CD1c-positive myeloid dendritic cell (primary cell): ENCODE measurements at regions not wholly inside any gene's neighbourhood (a gene's known extent, or its start where the extent isn't known, plus 50 kb on each side); places are given as distances from the start of the nearest gene placed in this dataset.
"Not testable (repeated sequence)": the region's sequence is repeated elsewhere in the genome, so short reads cannot be mapped to it uniquely, and the experiment has no call there.

Experiments used
- DNase-seq: peaks from one replicate; pipeline ENCODE4 v3.0.0-alpha.2; 2016; ENCODE audit errors: extremely low spot score

DNA sequence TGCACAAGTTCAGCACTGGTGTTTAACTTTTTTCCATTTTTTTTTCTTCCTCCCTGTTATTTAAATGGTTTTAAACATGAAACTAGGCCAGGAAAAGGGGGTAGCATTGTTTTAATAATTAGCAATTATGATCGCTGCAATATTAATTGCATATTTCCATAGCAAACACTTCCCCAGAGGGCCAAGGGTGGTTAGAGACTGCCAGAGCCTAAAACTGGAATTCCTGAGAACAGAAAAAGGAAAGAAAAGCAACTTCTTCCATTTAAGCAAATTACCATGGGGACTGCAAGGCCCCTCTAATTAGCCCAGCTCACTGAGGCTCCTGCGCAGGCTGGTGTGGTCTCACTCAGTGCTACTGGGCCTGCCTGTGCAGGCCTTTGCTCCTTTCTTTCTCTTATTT is 201.5 kb downstream of the SMAD2 start:
- DNase-seq = no peak

DNA sequence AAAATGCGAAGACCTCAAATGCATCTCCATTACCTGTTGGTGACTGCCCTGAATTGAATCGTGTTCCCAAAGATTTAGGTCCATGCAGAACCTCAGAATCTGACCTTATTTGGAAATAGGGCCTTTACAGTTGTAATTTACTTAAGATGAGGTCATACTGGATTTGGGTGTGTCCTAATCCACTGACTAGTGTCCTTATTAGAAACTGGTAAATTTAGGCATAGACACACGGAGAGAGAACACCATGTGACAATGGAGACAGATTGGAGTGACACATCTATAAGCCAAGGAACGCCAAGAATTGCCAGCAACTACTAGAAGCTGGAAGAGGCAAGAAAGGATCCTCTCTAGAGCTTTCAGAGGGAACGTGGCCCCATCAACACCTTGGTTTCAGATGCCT is 203.1 kb downstream of the SMAD2 start:
- no peak for DNase-seq

DNA sequence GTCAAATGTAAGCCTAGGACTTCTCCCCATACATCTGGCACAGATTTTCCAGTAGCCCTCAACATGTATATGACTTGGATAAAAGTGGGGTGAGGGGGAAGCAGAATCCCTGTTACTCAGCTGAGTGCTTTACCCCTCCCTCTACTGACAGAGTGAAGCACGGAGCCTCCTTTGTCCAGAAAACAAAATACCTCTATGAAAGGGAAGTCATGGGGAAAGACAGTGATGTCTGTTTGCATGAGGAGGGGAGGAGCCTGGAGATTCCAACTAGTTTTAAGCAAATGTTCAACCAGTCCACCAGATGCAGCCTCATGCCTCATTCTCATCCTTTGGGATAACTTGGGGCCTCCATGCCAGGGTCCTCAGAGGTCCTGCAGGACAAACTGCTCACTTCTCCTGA is 203.9 kb downstream of the SMAD2 start:
- no peak for DNase-seq

DNA sequence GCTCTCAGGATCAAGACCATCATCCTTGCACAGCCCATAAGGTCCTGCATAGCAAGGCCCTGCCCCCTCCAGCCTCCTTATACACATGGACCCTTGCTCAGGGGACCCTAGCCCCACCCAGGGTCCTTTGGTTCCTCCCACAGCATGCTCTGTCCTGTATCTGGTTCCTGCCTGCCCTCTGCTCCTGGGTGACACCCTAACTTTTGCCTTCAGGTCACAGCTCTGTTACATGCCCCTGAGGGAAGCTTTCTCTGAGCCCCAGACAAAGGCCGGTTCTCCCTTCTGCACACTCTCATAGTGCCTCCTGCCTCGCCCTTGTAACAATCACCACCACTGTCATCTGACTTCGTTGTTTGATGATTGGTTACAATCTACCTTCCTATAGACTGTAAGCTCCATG is 204.8 kb downstream of the SMAD2 start:
- no peak for DNase-seq

DNA sequence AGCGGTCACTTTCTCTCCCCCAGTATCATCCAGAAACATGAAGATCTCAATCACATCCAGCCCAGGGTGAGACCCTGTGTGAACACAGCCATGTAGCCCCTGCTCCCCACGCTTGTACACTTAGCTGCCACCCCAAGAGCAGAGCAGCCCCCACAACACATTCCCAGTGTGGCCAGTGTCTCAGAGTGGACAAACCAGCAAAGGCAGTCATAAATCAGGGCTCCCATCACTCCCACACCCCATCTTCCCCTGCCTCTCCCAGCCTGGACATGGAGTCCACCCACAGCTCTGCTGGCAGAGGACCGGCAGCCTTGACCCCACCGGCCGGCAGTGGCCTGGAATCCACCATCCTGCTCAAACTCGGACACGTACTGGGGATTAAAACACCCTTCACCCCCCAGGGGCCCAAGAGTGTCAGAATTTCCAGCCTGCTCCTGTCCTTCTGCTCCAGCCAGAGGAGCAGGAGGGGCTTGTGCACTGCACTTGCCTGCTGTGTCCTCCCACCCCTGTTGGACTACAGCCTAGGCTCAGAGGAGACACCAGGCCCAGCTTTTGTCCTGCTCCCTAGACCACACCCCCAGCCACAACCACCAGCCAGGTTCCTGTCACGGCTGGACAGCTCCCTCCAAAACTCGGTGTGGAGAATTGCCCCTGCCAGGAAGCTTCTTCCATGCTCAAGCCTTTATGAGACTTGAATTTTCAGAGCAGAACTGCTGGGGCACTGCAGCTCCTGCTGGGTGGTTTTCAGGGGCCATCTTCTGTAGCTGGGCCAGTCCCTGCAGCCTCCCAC is 206.1 kb downstream of the SMAD2 start:
- no peak for DNase-seq

DNA sequence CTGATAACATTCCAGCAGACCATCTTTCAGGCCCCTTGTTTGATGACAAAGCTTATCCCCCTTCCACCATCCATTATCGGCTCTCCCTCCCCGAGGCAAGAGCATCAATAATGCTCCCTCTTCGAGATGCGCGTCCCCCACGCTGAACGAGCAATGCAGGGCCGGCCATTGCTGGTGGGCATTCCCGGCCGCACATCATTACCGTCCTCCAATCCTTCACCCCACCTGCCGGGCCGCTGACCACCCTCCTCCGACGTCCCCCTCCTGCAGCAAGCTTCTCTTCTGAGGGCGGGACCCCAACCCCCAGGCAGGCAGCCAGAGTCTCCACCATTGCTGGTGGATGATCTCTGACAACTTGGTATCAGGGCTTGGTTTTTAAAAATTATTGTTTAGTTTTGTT is 208.6 kb downstream of the SMAD2 start:
- DNase-seq = no peak

DNA sequence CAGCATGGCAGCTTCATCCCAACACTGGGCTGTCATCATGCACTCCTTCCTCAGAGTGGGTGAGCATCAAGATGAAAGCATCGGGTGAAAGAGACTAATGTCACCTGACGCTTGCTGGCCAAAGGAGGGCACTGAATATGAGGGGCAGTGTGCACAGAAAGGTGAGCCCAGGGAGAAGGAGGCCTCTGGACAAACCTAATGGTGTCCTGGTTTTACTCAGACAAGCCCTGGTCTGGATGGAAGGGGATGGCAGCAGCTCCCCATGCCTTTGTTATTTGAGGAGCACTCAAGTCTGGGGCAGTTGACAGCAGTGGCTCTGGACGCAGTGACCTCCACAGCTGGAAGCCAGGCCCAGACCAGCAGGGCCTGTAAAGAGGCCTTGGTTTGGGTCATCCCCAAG is 209.7 kb downstream of the SMAD2 start:
- DNase-seq = no peak

DNA sequence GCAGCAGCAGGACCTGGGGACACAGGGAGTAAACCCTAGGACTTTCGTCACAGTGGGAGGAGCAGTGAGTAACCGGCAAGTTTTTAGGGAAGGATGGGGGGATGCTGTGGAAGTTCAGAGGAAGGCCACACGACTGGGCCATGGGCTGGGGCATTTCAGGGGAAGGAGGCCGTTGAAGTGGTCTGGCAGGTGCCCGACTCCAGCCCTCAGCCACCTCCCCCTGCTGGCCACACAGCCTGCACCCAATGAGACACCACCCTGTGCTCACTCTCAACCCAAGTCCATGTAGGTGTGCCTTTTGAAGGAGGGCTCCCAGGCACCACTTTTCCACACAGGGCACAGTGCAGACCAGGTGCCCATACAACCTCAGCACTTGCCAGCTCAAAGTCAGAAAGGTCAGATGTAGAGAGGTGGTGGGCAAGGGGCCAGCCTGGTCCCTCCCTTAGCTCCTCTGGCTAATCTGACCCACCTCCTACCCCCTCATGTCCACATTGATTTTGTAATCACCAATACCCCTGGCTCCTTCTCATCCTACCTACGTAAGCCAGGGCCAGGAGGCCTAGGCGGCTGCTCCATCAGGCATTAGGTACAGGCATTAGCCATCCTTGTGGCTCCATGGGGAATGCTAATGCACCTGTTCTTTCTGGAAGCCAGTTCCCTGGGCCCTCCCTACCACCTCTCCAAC is 211.2 kb downstream of the SMAD2 start:
- no peak for DNase-seq

DNA sequence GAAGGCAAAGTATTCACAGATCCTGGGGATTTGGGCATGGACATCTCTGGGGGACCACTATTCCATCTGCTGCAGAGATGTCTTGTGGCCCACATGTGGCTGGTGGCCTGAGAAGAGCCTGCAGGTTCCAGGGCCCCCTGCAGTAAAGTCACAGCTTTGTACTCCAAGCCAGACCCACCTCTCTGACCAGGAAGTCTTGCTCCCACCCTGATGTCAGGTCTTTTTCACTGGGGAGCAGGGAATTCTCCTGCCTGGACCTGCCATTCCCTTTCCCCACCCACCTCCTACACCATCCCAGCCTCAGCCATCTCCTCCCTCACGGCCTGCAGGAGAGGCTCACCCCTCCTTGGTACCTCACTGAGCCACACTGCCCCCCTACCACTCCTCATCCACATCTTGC is 211.8 kb downstream of the SMAD2 start:
- DNase-seq = no peak

DNA sequence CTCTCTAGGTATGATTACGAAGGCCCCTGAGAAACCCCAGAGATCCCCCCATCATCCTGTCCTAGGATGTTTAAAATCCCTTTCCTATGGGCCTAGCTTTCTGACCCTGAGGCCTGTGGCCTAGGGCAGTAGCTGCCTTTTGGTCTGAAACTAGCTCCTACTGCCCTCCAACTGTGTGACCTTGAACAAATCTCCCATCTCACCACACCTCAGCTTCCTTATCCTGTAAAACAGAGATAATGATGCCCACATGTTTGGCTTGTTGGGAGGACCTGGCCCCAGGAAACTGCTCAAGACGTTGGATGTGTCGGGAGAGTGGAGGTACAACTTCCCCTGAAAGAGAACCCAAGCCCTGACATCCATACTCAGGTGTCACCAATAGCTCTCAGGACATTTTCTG is 213.2 kb downstream of the SMAD2 start:
- no peak for DNase-seq

DNA sequence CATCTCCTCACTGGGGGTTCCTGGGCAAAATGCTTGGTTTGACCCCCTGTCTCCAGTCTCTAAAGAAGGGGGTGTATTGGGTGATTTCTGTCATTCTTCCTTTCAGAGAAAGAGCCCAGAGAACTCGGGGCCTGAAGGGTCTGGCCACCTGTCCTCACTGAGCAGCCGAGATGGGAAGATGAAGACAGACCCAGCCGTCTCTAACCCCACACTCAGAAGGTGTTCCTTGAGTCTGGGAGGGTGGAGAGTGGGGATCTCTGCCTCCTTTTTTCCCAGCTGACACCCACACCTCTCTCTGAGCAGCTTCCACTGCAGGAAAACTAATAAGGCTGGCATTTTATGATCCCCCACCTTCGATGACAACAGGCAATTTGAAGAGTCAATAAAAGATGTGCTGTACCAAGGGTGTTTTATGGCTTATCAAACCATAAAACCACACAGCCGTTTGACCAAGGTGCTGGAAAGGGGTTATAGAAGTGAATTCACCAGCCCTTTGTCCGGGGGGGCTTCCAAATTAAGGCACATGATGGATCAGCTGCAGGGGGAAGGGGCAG is 213.8 kb downstream of the SMAD2 start:
- no peak for DNase-seq

DNA sequence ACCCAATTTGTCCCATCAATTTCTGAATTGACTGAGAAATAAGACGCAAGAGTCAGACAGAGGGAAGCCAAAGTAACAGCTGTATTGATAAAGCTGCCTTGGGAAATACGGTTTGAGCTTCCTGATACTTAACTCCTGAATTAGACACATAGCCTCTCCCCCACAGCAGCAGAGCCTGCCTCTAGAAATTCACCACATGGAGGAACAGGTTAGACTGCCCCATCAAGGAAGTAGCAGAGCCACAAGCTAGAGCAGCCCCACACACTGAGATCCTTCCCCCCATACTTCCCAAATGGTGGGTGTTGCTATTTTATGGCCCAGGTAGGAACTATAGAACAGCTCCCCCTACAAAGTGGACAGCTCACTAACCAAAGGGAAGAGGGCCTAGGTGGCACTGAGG is 220.0 kb downstream of the SMAD2 start:
- DNase-seq = no peak

DNA sequence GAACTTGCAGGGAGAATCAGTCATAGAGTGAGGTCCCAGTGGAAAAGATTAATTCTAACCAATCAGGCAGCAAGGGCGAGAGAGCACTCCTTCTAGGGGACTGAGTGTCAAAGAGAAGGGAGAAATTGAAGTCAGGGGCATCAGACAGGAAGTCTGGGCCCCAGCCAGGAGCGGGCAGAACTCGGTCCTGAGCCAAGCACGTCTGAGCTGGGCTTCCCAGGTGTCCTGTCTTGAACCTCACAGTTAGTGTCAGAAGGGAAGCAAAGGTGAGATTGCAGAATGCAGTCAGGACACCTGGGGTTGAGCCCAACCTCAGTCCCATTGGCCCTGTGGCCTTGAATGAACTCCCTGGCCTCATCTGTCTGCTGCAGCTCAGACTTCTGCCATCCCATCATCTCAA is 220.9 kb downstream of the SMAD2 start:
- DNase-seq = no peak

DNA sequence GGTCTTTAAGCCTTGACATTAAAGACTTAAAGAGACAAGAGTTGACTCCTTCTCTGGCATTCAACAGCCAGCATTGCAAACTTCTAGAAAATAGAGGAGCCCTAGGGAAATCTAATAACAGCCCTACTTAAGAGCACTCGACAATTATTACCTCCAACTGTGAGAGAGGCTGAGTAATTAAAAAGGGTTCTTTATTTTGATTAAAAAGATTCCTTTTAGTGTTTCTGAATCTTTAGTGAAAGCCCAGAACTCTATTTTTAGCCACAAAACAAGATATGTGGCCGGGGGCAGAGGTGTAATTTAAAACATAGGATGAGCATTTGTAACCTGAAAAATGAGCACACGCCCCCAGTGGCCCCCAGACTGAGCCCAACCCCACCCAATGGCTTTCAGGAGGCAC is 222.3 kb downstream of the SMAD2 start:
- DNase-seq = no peak

DNA sequence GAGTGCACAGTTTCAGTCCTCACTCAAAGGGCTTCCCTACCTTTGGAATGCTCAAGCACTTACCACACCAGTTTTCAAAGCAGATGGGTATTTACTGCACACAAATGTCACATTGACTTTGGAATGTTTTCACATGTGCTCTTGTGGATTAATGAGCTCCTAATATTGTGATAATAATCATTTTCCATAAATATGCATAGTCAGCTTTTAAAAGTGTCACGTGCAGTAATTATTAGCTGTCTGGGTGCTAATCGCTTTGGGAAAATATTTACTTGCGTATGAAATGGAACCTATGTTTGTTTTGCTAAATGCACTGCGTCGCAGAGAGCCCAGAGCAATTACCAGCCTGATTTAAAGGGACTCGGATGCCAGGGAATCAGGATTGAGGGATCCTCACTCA is 229.3 kb downstream of the SMAD2 start:
- no peak for DNase-seq

DNA sequence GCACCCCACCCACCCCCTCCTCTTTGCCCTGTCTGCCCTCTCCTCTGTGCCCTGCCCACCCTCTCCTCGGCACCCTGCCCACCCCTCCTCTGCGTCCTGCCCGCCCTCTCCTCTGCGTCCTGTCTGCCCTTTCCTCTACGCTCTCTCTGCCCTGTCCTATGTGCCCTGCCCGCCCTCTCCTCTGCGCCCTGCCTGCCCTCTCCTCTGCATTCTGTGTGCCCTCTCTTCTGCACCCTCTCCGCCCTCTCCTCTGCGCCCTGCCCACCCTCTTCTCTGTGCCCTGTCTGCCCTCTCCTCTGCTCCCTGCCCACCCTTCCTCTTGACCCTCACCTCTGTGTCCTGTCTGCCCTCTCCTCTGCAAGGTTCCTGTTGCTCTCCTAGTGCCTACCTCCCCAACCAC is 233.6 kb downstream of the SMAD2 start:
- no peak for DNase-seq

DNA sequence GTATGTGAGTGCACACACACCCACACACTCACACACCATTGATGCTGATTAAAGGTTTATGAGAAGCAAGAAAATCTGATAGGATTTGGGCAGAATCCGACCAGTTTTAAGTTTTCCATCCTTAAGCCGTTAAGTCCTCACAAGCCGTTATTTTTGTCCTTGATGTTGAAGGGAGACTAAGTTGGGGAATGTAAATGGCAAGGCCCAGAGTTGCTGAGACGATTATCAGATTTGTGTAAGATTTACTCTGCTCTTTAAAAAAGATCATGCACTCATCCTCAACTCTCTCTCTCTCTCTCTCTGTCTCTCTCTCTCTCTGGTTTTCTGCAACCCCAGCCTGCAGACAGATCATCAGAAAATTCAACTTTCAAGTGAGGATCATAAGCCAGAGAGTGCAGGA is 238.8 kb downstream of the SMAD2 start:
- no peak for DNase-seq

DNA sequence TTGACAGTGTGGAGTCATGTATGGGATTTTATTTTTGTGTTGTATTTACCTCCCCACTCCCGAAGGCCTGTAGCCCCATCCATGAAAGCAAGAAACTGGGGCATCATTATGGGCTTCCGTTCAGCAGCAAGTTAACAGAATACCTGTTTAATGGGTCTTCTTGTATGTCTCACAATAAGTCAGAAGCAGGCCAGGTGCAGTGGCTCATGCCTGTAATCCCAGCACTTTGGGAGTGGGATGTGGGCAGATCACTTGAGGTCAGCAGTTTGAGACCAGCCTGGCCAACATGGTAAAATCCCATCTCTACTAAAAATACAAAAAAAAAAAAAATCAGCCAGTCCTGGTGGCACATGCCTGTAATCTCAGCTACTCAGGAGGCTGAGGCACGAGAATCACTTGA is 239.7 kb downstream of the SMAD2 start:
- not testable (repeated sequence) for DNase-seq

DNA sequence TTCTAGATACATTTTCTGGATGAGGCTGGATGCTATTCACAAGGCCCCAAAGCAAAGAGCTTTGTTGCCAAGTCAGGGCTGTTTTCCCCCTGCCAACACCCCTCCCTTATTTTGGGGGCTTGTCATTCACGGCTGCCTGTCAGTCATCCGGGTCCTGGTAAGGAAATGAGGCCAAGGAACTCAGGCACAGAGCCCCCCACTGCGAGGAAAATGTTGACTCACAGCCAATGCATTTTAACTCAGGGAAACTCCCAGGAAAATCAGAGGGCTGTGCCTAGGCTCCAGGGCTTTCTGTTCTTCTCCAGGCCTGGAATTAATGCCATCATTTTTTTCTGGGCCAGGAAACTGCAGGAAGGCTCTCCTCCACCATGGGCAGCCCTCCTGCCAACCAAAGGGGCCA is 241.1 kb downstream of the SMAD2 start:
- DNase-seq = no peak

DNA sequence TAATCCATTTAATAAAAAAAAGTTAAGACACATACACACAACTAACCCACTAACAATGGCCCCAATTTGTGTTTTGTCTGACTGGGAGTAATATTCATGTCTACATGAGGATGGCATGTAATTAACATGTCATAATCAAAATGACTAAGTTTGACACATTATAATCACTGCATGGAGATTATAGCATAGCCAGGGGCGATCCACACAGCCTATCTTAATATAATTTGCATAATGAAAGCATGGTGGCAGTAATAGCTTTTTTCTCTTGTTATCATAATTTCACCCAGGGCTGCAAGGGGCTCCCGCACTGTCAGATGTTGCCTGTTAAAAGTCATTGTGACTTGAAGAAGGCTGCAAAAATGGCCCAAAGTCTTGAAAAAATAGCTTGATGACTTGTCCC is 243.7 kb downstream of the SMAD2 start:
- DNase-seq = no peak

DNA sequence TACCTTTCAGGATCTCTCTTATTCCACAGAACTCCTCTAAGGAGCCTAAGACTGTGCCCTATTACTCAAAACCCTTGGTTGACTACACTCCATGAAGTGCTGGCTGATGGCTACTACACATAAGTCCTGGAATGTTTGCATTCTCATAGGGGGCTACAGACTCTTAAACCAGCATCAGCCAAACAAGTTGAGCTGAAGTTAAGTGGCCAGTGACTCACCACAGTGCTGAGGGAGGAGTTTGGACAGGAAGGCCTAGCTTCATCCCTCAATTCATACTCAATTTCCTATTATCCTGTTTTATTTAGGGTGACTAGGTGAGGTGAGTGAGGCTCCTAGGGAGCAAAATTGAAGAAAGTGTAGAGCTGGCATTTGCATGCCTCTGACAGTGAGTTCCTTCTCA is 246.7 kb downstream of the SMAD2 start:
- no peak for DNase-seq

DNA sequence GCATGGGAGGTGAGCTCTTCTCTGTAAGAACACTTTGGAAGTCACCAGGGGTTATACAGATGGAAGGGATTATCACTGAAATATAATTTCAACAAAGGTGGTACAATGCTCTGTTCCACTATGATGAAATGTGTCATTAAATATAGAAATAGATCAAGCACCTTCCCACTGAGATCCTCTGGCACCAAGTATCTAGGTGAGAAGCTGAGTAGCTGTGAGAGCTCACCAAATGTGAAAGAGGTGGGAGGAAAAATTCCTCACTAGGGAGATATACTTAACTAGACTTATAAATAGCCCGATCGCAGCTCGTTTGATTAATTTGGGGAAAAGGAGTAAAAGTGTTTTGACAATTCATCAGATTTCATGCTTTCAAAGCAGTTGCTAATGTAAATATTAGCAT is 247.6 kb downstream of the SMAD2 start:
- no peak for DNase-seq

DNA sequence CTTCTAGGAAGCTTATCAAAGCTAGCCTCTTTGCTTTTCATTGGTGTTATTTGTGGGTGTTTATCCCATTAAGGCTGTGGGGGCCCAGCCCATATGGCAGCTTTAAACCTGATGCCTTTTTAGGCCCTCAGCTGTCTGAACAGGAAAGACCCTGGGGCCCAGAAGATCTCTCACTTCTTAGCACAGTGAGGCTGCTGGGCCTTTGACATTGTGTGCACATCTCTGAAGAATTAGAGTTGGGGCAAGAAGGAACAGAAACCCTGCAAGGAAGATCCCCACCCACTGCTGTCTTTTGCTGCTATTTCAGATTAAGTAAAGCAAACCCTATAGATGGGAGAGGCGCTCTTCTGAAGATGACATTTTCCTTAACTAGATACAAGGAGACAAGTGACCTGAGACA is 250.0 kb downstream of the SMAD2 start:
- DNase-seq = peak; percentile 7
